Glutamatergic neuron (in vitro differentiated cells): ENCODE measurements at regions not wholly inside any gene's neighbourhood (a gene's known extent, or its start where the extent isn't known, plus 50 kb on each side); places are given as distances from the start of the nearest gene placed in this dataset.

Source experiments
- DNase-seq: peaks from one replicate; pipeline ENCODE4 v3.0.0; 2022
- H3K27ac Mint-ChIP-seq: one replicate; pipeline ENCODE4 v1.8.0; 2020; ENCODE audit warnings: mild to moderate bottlenecking, mixed read lengths, inconsistent platforms; ENCODE audit not compliant: unreplicated experiment
- H3K27me3 Mint-ChIP-seq: one replicate; pipeline ENCODE4 v1.8.0; 2020; ENCODE audit warnings: mild to moderate bottlenecking, moderate library complexity, mixed read lengths, inconsistent platforms; ENCODE audit not compliant: unreplicated experiment
- H3K36me3 Mint-ChIP-seq: one replicate; pipeline ENCODE4 v1.8.0; 2020; ENCODE audit warnings: mild to moderate bottlenecking, mixed read lengths, inconsistent platforms; ENCODE audit not compliant: unreplicated experiment
- H3K4me1 Mint-ChIP-seq: one replicate; pipeline ENCODE4 v1.8.0; 2020; ENCODE audit warnings: mild to moderate bottlenecking, low read depth, mixed read lengths, inconsistent platforms; ENCODE audit not compliant: unreplicated experiment
- H3K4me3 Mint-ChIP-seq: one replicate; pipeline ENCODE4 v1.8.0; 2020; ENCODE audit warnings: mild to moderate bottlenecking, mixed read lengths, inconsistent platforms; ENCODE audit not compliant: unreplicated experiment
- H3K9me3 Mint-ChIP-seq: one replicate; pipeline ENCODE4 v1.8.0; 2020; ENCODE audit warnings: mild to moderate bottlenecking, moderate library complexity, mixed read lengths, inconsistent platforms; ENCODE audit not compliant: unreplicated experiment
- CTCF ChIP-seq: fragments of 200-600 bp; sonication (generic); IDR thresholded peaks from one replicate; pipeline ENCODE4 v1.5.0; 2021; ENCODE audit not compliant: partially characterized antibody, unreplicated experiment

GRCh38 chr3:147312786-147313280, 93.5 kb downstream of the ZIC4 start:
- DNase-seq: no peak
- no peak for TF ChIP-seq CTCF
- Mint-ChIP-seq H3K9me3 (peaks cover 4% of the 10 kb centered on the region), H3K4me1 (no peaks in the 10 kb centered on the region), H3K27ac (no peak overlapping the region), H3K36me3 (no peaks in the 10 kb centered on the region), H3K4me3 (no peak overlapping the region), H3K27me3 (peaks cover 2% of the 10 kb centered on the region)

GRCh38 chr3:147311716-147312115, 94.6 kb downstream of the ZIC4 start:
- Mint-ChIP-seq H3K36me3 (no peaks in the 10 kb centered on the region), H3K4me3 (no peak overlapping the region), H3K27ac (no peak overlapping the region), H3K27me3 (peaks cover 2% of the 10 kb centered on the region), H3K9me3 (peaks cover 4% of the 10 kb centered on the region), H3K4me1 (no peaks in the 10 kb centered on the region)
- TF ChIP-seq CTCF: no peak
- DNase-seq: no peak

GRCh38 chr3:147305533-147306250, 100.7 kb downstream of the ZIC4 start:
- Mint-ChIP-seq H3K27me3 (no peaks in the 10 kb centered on the region), H3K4me1 (no peaks in the 10 kb centered on the region), H3K4me3 (no peak overlapping the region), H3K36me3 (no peaks in the 10 kb centered on the region), H3K27ac (no peak overlapping the region), H3K9me3 (no peaks in the 10 kb centered on the region)
- no peak for TF ChIP-seq CTCF
- DNase-seq: no peak

- Mint-ChIP-seq H3K36me3 (no peaks in the 10 kb centered on the region), H3K4me1 (no peaks in the 10 kb centered on the region), H3K27me3 (no peaks in the 10 kb centered on the region), H3K27ac (no peak overlapping the region), H3K9me3 (no peaks in the 10 kb centered on the region), H3K4me3 (no peak overlapping the region)
- TF ChIP-seq CTCF: no peak
- no peak for DNase-seq
These were observed 101.6 kb downstream of the ZIC4 start for GRCh38 chr3:147304756-147305155.

- no peaks in the 10 kb centered on the region for H3K36me3 Mint-ChIP-seq
- no peak for DNase-seq
These were observed 104.6 kb downstream of the ZIC4 start for GRCh38 chr3:147301781-147302180.

More at GRCh38 chr3:147301781-147302180, 104.6 kb downstream of the ZIC4 start:
- TF ChIP-seq CTCF: no peak
- H3K27me3 Mint-ChIP-seq: no peaks in the 10 kb centered on the region
- H3K27ac Mint-ChIP-seq: no peak overlapping the region
- H3K9me3 Mint-ChIP-seq: no peaks in the 10 kb centered on the region
- no peak overlapping the region for H3K4me3 Mint-ChIP-seq
- no peaks in the 10 kb centered on the region for H3K4me1 Mint-ChIP-seq
